GM19240 (cell line): ENCODE measurements at regions not wholly inside any gene's neighbourhood (a gene's known extent, or its start where the extent isn't known, plus 50 kb on each side); places are given as distances from the start of the nearest gene placed in this dataset.
"Not testable (repeated sequence)": the region's sequence is repeated elsewhere in the genome, so short reads cannot be mapped to it uniquely, and the experiment has no call there.

Source experiments
- DNase-seq: peaks from one replicate; pipeline ENCODE4 v3.0.0; 2011; ENCODE audit warnings: low spot score; ENCODE audit not compliant: insufficient read length

DNA sequence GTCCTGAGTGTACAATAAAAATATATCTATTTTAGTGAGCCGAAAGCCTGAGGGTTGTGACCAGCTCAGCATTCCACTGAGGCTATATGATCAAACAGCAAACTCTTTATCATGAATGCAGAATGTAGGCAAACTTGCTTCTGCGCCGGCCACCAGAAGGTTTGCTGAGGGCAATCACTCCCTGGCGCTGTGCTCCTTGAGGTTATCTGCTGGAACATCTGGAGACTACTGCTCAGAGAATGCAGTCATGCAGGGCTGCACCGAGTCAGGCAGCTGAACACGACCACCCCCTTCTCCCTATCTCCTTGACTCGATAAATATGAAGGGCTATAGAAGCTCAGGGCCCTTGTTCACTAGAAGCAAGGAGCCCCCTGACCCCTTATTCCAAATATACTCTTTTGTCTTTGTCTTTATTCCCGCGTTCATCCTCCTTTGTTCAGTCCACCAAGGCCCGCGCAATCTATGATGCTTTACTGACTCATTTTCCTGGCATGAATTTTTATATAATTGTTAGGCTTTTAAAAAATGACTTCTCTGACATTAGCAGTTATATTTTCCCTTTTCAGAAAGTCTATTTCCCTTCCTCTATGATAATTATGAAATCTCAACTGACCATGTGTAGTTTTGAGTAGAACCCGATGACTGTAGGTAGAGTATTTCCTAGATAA lies 1089.3 kb downstream of the SLC16A7 start:
- DNase-seq = no peak

DNA sequence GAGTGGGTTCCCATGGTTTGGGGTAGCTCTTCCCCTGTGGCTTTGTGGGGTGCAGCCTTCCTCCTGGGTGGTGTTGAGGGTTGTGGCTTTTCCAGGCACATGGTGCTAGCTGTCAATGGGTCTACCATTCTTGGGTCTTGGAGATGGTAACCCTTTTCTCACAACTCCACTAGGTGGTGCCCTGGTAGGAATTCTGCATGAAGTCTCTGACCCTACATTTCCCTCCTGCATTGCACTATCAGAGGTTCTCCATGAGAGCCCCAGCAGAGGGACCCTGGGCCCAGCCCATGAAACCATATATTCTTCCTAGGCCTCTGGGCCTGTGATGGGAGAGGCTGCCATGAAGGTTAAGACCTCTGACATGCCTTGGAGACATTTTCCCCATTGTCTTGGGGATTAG lies 1093.3 kb downstream of the SLC16A7 start:
- no peak for DNase-seq

GRCh38 chr12:60693019-60693626 lies 1097.3 kb downstream of the SLC16A7 start:
- no peak for DNase-seq

- no peak for DNase-seq
Observed at GRCh38 chr12:60704171-60704914, 1108.5 kb downstream of the SLC16A7 start.

DNA sequence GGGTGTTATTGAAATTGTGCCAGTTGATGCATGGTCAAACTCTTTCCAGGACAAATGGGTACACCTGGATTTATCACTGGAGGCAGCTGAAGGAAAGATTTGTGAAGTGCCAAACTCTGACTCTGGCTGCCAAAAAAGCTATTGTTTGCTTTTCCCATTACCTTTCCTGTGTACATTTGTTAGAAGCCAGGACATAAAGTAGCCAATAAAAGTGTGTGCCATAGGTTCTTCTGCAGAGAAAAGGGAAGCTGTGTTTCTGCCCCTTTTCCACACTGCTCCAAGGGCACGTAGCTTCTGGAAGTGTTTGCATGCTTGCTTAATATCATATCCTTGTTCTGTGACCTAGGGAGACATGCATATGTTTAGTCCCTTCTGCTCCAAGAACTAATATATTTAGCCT lies 1114.4 kb downstream of the SLC16A7 start:
- DNase-seq = no peak

DNA sequence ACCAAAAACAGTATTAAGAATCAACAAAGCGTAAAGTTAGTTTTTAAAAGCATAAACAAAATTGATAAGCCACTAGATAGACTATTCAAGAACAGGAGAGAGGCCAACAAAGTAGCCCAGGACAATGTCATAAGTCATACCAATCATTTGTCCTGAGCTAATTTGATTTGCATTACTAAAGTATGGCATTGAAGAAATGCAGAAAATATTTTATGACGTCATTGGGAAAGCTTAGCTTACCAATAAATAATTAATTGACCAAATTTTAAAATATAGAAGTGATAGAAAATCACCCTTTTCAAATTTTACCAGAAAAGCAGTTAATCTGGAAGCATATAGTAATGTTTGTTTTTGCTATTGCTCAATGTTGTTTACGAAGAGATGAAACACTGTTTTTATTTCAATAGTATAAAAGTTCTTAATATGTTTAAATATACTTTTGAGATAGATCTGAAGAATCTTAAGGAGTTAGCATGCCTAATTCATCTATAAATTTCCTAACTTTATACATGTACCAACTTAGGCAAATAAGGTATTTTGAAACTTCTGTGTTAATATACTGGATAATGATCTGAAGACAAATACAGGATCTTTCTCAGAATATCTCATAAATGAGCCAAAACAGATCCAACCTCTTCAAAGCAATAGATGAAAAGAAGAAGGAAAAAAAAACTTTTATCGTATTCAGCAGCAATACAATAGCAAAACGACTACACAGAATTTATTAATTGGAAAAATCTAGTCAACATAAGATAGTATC lies 1118.5 kb downstream of the SLC16A7 start:
- DNase-seq = no peak

DNA sequence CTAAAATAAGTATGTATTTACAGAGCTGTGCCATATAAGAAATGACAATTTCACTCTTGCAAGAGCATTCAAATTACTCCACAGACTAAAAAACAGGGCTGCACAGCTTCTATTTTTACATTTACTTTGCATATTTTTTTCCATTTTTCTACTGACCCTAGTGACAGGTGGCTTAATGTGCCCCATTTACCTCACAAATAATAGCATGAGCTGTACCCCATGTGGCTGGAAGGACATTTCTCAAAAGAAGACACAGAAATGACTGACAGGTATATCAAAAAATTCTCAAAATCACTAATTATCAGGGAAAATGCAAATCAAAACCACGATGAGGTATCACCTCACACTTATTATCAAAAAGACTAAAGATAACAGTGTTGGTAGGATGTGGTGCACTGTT lies 1128.6 kb downstream of the SLC16A7 start:
- DNase-seq = no peak

- DNase-seq = no peak
Observed at GRCh38 chr12:60724984-60725383, 1129.2 kb downstream of the SLC16A7 start.

- no peak for DNase-seq
Observed at GRCh38 chr12:60752589-60752988, 1156.8 kb downstream of the SLC16A7 start.

DNA sequence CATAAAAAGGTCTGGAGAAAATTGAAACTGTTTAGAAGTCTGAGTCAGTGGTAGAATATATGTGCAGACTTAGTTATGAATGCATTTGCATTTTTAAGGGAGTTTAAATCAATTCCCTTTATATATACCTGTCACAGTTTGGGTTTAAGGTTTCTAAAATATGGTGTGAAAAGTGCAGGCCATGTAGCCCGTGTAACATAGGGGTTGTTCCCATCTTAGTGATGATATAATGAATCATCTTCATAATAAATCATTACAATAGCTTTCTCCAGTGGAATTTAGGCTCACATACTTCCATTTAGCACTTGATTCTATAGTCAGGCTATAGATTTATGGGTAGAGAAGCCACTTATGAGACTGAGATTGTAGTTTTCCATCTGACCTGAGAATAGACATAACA lies 1162.4 kb downstream of the SLC16A7 start:
- DNase-seq = no peak

GRCh38 chr12:60760965-60761364 lies 1165.1 kb downstream of the SLC16A7 start:
- no peak for DNase-seq

- not testable (repeated sequence) for DNase-seq
Observed at GRCh38 chr12:60801166-60801565, 1205.3 kb downstream of the SLC16A7 start.

DNA sequence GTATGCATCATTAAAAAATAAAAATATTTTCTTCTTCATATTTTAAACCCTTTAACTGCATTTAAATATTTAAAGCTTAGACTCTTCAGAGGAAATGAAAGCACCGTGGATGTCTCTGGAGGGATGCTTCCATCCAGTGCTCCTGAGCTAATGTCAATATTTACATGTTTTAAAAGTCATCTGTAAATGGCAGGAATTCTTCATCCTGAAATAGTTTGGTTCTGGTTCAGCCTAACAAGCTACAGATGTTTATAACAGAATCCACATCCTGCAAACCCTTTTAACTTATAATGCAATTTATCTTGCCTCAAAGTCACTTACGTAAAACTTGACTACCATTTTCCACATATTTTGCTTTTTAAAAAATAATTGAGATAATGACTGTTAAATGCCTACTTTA lies 1207.3 kb downstream of the SLC16A7 start:
- no peak for DNase-seq

- DNase-seq = no peak
Observed at GRCh38 chr12:60805364-60805763, 1209.5 kb downstream of the SLC16A7 start.

GRCh38 chr12:60819794-60820193 lies 1224.0 kb downstream of the SLC16A7 start:
- DNase-seq = no peak

DNA sequence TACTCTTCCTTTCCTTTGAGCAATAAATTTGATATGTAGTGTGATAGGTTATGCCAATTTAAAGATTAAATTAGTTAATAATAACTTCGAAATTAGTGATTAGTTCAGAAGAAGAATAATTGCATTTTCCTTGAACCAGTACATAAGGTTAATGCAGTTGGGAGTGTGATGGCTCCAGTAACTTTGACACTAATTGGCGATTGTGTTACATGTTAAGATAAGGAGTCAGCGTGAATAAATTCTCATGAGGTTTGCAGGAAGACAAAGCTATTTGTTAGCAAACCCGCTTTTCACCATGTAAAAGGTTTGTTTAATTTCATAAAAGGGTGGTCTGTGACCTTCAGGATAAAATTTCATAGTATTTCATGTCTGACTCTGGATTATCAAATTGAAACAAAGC lies 1226.8 kb downstream of the SLC16A7 start:
- no peak for DNase-seq

DNA sequence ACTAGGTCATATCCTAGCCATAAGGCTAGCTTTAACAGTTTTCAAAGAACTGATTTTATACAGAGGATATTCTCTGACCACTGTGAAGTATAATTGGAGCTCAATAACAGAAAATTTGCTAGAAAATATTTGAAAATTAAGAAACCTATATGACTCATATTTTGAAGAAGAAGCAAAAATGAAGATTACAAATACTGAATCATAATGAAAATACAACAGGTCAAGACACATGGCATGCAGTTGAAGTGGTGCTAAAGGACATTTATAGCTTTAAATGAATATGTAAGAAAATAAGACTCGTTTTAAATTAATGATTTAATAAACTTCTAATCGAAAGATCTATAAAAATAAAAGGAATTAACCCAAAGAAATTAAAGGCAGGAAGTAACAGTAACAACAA lies 1234.6 kb downstream of the SLC16A7 start:
- no peak for DNase-seq

DNA sequence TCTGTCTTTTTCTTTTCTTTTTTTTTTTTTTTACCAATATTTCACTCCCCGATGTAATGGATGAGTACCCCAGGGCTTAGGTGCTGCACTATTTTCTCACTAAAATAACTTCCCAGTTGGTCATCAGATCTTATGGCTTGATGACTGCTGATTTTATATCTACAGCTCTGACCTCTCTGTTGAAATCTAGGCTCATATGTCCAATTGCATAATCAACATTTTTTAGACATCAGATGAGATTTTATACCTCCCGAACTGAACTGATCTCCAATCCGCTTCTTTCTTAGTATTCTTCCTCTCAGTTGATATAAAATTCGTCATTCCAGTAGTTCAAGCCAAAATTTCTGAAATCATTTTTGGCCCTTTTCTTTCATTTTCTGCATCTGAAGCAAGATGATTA lies 1236.5 kb downstream of the SLC16A7 start:
- DNase-seq = no peak

- DNase-seq = no peak
Observed at GRCh38 chr12:60834372-60834771, 1238.5 kb downstream of the SLC16A7 start.

DNA sequence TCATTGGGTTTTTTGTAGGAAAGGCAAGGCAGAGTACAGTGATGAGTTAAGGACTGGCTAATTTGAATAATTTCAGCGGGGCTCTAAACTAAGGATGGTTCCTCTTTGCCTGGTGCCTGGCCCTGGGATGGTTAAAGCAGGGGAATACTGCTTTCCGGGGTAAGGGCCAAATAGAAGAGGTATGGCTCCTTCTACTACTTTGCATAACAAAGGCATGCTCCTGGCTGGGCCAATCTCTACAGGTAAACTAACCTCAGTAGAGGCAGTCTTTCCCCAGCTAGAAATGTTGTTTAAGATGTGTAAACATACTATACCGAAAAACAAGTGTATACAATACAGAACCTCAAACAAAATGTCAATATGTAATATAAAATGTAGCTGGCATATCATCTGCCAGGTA lies 1239.0 kb downstream of the SLC16A7 start:
- no peak for DNase-seq

- no peak for DNase-seq
Observed at GRCh38 chr12:60836651-60837050, 1240.8 kb downstream of the SLC16A7 start.

GRCh38 chr12:60842181-60842580 lies 1246.4 kb downstream of the SLC16A7 start:
- DNase-seq = no peak
